ENCODE measurements at regions not wholly inside any gene's neighbourhood (a gene's known extent, or its start where the extent isn't known, plus 50 kb on each side); places are given as distances from the start of the nearest gene placed in this dataset.
A peak's percentile ranks its signal among the peaks of the same experiment; 100 is the strongest.

DNA sequence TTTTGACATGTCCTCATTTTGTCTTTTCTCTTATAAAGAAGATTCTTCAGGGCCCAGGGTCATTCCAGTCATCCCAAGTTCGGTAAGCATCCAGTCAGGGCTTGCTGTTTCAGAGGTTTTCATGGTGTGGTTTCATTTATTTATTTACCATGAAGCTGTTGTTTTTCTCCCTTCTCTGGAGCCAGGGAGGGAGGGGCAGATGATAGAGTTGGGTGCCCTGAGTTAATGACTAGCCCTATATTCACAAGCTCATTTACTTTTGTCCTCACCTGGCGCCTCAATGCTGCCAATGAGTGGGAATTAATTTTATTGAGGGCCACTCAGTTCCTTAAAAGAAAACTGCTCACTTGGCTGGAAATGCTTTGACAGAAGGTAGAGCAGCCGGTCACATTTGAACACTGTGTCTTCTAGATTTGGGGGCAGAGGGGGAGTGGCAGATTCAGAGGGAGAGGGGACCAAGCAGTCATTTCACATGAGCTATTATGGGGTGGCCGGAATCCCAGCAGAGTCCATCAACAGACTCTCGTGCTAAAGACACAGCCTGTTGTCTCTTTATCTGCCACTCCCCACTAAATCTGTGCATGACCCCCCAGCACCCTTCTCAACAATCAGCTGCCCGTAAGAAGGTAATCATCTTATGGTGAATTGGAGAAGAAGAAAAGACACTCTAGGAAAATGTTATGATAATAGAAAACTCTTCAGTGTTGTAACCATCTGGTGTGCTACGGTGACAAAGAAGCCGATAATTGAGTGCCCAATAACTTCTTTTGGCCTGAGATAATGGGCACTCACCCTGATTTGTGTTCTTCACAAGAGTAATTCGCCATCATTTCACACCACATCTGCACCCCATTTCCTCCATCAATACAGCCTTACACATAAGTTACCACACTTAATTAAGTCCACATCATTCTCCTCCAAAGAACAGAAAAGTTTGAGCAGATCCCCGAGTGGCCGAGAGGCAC lies 573.5 kb upstream of the JAG1 start:
- DNase-seq (ENCODE audit: low spot score), result no peak

DNA sequence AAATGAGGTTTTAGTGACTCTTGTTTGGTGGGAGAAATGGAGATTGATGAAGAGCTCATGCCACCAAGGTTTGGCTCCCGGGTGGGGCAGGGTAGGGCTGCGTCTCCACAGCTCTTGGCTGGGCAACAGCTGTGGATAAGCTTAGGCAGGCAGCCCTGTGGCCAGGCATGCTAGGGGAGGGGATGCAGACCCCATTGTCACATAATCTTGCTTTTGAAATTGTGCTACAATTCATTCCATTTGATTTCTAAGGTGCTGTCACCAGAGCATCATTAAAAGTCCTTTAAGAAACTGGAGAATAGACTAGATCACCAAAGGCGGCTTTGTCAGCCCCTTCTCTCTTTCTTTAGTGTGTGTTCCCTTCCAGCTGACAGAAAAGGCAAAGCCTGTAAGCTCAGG lies 574.2 kb upstream of the JAG1 start:
- no peak for DNase-seq (ENCODE audit: low spot score)

DNA sequence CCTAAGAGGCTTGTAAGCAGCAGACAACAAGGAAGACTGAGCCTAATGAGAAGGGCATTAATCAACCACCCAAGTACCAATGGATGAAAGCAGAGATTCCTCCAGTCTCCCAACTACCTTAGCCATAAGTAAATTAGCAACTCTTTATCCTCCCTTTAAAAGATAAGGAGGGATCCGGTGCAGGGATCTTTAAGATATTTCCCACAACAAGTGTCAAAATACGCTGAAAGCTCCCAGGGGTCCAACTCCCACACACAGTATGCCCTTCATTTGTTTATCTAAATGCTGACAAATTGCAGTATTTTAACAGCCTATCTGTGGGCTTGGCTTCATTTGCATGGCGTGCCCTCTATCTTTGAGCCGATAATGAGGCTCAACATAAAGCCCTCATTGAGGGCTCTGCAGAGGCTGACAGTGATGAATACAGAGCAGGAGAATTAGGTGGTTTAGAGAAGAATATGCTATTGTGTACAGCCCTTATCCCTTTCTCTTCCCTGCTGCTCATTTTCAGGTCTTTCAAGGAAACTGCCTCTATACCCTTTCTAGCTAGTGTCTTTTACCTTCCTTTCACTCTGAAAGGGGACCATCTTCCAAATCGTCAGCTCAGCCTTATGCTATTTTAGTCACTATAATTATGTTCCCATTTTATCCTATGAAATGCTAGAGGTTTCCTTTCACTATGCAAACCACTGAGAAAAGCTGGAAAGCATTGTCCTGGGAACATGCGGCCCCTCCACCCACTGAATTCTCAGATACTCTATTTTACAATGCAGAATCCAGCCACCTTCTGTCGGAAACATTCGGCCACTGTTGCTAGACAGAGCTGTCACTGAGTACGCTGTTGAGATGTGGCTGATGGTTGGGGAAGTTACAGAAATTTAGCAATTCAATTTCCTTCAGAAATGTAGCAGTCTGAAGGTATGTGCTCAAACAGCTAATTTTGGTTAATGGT lies 575.2 kb upstream of the JAG1 start:
- no peak for DNase-seq (ENCODE audit: low spot score)

DNA sequence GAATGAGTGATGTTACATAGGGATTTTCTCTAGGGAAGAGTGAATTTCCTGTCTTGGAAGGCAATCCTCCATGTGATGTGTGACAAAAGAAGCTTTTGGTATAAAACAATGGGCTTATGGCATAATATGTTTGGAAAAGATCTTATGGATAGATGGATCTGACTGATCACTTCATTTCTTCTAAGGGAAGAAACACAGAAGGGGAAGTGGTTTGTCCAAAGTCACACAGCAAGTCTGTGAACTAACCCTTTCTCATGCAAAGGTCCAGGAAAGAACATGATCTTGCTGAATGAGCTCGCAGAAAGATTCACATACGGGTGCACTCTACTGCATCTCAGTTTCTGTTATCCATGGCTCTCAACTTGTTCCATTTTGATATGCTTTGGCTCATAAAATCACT lies 575.9 kb upstream of the JAG1 start:
- no peak for DNase-seq (ENCODE audit: low spot score)

DNA sequence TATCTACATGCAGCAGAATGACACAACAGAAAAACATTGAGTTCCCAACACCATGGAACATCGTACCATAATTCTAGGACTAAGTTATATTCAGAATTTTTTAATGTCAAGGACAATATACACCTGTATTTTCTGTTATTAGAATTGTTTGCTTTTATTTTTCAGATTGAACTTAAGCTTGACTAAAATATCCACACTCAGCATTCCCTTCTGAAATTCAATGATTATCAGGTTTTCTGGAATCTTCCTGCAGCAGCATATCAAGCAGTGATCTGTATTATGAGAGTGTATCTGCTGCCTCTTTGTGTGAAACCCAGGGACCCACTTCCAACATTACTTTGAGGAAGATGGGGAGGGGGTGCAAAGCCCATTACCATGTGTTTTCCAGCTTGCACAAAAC lies 578.6 kb upstream of the JAG1 start:
- DNase-seq (ENCODE audit: low spot score), result no peak

DNA sequence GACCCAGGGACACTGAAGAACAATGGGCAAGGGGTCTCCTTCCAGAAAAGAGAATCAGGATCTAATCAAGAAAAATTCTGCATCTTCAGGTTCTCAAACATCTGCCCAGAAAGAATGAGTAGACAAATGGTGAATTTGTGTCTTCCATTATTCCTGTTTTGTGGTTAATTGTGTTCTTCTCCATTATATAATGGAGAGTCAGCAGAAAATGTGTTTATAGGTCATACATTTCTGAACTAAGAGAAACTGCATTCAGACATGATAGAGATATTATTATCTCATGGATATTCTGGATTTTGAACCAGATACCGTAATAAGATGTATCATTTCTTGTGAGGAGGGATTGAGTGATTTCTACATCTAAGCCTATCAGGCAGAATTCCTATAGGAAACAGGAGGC lies 581.7 kb upstream of the JAG1 start:
- DNase-seq (ENCODE audit: low spot score), result no peak

DNA sequence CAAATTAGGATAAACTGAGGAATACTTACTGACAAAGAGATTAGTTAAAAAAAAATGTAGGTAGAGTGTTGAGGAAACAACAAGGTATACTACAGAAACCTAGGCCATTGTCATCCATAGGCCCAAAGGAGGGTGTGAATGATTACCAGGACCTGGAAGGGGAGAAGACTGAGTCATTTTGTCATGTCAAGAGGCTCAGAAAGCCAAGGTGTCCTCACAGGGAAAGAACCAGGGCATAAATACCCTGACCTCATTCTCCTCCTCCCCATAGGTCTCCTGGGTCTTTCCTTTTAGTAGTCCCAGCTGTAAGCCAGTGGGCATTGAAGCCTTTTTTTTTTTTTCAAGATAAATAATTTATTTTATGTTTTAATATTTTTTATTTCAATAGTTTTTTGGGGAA lies 582.1 kb upstream of the JAG1 start:
- no peak for DNase-seq (ENCODE audit: low spot score)

DNA sequence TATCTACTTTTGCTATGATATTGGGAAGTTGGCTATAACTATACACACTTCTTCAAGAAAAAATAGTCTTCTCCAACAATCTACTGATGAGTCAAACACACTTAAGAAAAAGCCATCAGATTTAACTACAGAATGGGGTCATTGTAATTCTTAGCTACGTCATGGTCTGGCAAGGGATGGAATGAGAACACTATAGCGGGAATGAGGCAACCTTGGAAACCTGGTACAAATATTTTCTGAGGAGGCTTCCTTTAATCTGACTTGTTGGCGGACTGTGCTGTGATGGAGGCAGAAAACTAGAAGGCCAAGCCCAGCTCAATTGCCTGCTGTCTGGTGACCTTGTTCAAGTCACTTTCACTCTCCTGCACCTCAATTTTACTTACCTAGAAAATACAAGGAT lies 586.8 kb upstream of the JAG1 start:
- DNase-seq (ENCODE audit: low spot score), result no peak

DNA sequence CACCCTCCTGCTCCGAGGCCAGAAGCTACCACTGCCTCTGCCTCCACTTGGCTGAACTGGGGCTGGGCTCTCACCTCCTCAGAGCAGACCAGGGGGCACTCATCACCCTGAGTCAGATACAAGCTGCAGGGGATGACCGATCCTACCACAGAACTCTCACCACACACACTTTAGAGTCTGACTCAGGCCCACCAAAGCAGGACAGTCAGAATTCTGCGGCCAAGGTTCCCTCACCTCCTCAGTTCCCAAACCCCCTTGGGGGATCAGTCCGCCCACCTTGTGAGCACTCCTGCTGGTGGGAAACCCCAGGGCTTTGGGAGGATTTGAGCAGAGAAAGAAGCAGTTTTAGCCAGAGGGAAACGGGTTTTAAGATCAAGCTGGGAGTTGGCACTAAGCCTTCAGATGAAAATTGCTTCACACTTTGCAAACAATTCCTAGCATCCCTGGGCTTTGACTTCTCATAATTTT lies 587.8 kb upstream of the JAG1 start:
- no peak for DNase-seq (ENCODE audit: low spot score)

DNA sequence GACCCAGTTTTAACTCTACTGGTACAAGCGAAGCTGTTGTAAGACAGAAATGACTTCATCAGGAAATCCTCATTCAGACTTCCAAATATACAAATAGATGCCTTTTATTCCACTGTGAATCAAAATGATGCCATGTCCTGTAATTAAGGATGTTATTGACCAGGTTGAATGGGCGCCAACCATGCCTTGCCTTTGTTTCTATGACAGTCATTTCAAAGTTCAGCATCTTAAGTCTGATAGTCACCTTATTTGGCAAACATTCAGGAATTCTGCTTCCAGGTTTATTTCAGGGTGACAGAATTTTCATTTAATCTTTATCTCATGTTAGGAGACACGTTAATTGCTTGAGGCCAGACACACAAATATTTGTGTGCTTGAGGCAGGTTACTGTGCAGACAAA lies 592.8 kb upstream of the JAG1 start:
- no peak for DNase-seq (ENCODE audit: low spot score)

DNA sequence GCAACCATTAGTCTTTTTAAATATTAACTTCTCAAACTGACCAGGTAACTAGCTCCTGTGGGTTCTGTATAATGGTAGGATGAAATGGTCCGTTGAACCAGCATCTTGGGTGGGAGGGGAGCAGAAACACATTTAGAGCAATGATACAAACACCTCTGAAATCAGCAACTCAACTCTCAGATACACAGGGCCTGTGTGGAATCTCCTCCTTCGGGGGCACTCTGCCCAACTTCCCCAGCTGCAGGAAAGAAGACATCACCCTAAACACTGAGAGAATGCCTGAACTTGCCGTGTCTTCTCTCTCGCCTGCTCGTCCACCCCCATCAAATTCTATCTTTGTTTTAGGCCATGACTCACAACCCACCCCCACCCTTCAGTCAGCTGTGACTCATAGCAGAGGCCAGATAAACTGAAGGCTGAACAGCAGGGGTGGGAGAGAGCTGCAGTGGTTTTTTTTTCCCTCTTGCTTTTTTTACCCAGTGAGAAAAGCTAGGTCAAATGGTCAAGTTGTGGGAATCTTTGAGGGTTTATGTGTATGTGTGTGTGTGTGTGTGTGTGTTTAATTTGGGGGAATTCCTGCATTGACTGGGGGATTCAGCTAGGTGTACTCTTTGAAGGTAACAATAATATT lies 593.4 kb upstream of the JAG1 start:
- DNase-seq (ENCODE audit: low spot score), result no peak

DNA sequence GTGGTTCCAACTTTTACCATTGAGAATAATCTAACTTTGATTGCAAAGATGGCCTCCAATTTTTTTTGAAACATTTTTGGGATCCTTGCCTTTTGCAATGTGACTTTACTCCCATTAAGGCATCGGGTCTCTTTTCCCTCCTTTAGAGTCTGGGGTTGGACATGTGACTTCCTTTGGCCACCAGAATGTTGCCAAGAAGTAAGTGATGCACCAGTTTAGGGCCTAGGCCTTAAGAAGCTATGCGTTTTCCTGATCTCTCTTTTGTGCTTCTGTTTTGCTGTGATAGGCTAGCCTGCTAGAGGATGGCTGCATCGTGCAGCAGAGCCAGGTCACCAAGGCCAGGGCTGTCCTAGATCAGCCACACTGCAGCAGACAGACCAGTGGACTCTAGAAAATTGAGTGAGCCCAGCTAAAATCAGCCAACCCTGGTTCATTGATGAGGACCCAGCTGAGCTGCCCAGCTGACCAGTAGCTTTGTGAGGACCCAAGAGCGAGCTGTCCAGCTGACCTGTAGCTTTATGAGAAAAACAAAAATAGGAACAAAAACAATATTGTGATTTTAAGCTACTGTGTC lies 594.0 kb upstream of the JAG1 start:
- no peak for DNase-seq (ENCODE audit: low spot score)

DNA sequence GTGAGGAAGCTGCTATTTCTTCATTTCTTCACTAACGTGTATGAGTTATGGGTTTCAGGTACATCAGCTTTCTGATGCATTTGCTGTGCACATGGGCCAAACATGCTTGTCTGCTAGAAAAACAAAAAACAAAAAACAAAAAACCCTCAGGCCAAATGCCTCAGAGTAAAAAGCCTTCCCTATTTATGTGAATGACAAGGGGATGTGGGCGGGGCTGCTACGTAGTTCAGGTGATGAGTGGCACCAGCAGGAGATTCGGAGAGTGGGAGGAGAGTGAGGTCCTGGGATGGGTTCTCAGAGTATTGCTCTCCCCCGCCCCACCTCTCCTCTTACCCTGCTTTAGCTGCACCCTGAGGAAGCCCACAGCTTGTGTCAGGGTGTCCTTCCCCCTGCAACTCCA lies 596.8 kb upstream of the JAG1 start:
- DNase-seq (ENCODE audit: low spot score), result no peak

DNA sequence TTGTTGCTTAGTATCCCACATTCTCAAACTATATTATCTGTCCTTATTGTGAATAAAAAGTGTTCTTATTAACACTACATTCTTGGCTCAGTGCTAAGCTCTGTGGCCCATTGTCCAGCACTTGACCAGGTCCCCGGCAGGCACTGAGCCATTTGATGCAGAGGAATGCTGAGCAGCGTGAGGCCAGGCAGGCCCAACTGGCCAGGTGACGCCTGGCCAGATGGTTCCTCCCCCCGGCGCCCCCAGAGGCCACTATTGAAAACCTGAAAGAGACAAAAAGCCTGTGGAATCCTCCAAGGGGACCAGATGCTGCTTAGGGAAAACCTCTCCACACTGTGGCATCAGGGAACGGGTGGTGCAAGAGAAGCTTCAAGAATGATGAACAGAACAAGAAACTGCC lies 597.5 kb upstream of the JAG1 start:
- no peak for DNase-seq (ENCODE audit: low spot score)

DNA sequence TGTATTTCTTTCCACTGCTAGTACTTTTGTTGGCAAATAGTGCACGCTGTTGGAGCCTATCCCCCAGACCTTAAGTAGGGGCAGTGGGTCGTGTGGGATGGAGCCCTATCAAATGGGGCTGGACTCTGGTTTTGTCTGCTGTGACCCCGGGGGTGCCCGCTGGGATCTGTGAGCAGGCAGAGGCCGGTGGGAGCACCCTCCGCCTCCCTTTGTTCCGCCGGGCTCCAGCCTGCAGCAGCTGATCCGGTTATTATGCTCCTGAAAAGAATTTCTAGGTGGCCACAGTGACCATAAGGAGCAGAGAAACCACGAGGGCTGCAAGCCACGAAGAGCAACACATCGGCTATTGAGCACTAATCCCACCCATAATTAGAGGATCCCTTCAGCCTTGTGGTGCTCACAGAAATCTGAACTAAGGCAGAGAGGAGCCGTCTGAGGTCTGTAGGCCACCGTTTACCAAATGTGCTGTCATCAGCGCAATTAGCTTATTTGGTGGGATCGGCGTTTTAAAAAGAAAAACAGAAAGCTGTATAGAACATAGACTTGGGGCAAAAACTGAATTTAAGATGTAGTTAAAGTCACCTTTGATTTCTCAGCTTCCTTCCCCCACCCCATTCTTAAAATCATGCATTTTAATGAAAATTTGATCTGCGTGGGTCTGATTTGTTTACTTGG lies 598.3 kb upstream of the JAG1 start:
- no peak for DNase-seq (ENCODE audit: low spot score)

DNA sequence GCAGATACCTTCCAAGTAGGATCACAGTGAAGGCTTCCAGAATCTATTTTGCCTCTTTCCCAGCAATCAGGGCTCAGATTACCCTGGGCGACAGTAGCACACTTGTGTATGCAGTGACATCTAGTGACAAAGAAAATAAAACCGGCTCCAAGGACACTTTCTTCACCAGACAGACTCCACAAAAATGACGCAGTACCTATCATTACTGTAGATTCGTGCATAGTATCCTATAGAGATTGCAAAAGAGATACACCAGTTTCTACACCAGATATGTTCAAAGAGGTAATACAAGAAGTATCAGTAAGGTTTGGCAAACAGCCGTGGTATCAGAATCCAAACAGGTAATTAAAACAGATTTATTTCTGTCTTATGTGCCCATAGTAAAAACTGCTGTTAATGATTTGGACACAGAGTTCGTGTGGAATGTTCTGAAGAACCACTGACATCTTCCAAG lies 600.4 kb upstream of the JAG1 start:
- DNase-seq (ENCODE audit: low spot score), result peak; percentile 39

DNA sequence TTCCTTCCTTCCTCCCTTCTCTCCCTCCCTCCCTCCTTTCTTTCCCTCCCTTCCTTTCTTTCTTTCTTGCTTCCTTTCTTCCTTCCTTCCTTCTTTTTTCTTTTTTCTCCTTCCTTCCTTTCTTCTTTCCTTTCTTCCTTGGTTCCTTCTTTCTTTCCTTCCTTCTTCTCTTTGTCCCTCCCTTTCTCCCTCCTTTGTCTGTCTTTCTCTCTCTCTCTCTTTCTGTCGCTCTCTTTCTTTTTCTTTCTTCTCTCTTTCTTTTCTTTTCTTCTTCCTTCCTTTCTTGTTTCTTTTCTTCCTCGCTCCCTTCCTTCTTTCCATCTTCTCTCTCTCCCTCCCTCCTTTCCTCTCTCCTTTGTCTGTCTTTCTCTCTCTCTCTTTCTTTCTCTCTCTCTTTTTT lies 601.9 kb upstream of the JAG1 start:
- no peak for DNase-seq (ENCODE audit: low spot score)

DNA sequence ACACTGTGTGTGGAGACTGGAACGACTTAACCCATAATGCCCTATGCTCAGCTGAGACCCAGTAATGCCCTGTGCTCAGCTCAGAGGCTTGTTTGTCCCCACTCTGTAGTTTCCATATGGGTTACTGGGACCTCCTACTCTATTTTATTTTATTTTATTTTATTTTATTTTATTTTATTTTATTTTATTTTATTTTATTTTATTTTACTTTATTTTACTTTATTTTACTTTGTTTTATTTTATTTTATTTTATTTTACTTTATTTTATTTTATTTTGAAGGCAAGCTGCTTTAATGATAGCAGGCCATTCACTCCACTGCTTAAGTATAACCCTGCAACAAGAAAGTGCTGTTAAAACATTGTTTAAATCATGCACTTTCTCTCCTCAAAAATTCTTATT lies 603.4 kb upstream of the JAG1 start:
- DNase-seq (ENCODE audit: low spot score), result no peak

DNA sequence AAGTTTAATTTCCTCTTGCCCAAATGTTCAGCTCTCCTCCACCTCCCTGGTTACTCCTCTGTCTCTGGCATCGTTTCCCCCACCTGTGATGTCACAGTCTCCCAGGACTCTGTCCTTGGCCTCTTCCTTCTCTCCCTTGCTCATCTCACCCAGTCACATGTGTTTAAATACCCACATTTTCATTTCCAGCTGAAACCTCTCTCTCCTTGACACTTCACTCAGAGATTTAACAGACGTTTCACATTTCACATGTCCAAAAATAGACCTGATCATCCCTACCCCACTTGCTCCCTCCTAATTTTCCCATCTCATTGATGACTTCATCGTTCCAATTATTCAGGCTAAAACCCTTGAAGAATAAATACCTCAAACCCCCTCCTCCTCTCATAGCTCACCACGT lies 604.1 kb upstream of the JAG1 start:
- DNase-seq (ENCODE audit: low spot score), result no peak

DNA sequence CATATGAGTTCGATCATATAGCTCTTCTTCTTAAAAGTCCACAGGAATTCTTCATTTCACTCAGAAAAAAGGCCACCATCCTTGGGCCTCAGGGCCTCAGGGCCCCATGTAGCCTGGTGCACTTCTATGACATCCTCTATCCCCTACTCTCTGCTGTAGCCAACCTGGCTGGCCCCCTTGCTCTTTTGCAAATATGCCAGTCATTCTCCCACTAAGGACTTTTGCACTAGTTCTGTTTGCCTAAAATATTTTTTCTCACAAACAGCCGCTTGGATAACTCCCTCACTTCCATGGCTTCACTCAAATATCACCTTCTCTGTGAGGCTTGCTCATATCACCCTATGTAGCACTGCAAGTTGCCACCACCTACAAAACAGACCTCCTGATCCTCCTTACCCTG lies 604.7 kb upstream of the JAG1 start:
- no peak for DNase-seq (ENCODE audit: low spot score)

DNA sequence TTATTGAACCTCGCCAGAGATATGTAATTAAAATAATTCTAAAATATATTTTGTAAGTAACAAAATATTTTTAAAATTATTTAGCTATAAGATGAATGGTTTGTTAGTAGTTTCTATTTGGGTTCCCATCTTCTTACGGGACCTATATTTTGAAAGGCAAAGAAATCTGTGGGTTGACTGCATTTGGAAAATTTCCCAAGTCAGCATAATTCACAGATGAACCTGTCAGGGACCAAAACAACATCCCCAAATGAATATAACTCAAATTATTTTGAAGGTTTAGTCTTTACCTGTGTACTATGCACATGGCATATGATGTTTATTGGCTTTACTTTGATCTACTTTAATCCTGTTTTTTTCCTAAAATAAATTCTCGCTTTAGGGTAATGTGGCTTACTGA lies 607.4 kb upstream of the JAG1 start:
- DNase-seq (ENCODE audit: low spot score), result no peak

Data from NAMALWA (cell line).